BE2C (cell line): ENCODE measurements at regions not wholly inside any gene's neighbourhood (a gene's known extent, or its start where the extent isn't known, plus 50 kb on each side); places are given as distances from the start of the nearest gene placed in this dataset.

Experiments used
- DNase-seq: peaks from one replicate; pipeline ENCODE4 v3.0.0-alpha.2; 2020
- H3K27me3 ChIP-seq: fragments of 250-450 bp; sonication (Bioruptor Pico); 2 replicates; pipeline ENCODE4 v1.5.1; 2020; ENCODE audit warnings: mild to moderate bottlenecking
- H3K36me3 ChIP-seq: fragments of 250-450 bp; sonication (Bioruptor Pico); 2 replicates; pipeline ENCODE4 v1.5.1; 2020; ENCODE audit warnings: mild to moderate bottlenecking
- H3K4me1 ChIP-seq: fragments of 250-450 bp; sonication (Bioruptor Pico); 2 replicates; pipeline ENCODE4 v1.5.1; 2020
- H3K4me3 ChIP-seq: 2 replicates; pipeline ENCODE4 v1.5.1; 2011; ENCODE audit warnings: low read depth, low read length
- H3K9me3 ChIP-seq: fragments of 250-450 bp; sonication (Bioruptor Pico); 2 replicates; pipeline ENCODE4 v1.5.1; 2020
- CTCF ChIP-seq: IDR thresholded peaks from 2 replicates; pipeline ENCODE4 v1.5.1; 2012; ENCODE audit warnings: mild to moderate bottlenecking, low read depth, low read length

GRCh38 chr11:38169286-38169685, 1571.2 kb upstream of the RAG2 start:
- no peak for DNase-seq
- Histone ChIP-seq H3K36me3 (no peaks in the 10 kb centered on the region), H3K4me3 (no peak overlapping the region), H3K4me1 (no peaks in the 10 kb centered on the region), H3K27me3 (no peaks in the 10 kb centered on the region), H3K9me3 (no peaks in the 10 kb centered on the region)
- TF ChIP-seq CTCF = no peak

- no peak for DNase-seq
Observed at GRCh38 chr11:38163526-38163925, 1565.5 kb upstream of the RAG2 start.

GRCh38 chr11:38160433-38160832, 1562.4 kb upstream of the RAG2 start:
- no peak for DNase-seq
- Histone ChIP-seq H3K4me1 (no peaks in the 10 kb centered on the region), H3K4me3 (no peak overlapping the region), H3K27me3 (no peaks in the 10 kb centered on the region), H3K9me3 (no peaks in the 10 kb centered on the region), H3K36me3 (no peaks in the 10 kb centered on the region)
- TF ChIP-seq CTCF = no peak

More at GRCh38 chr11:38163526-38163925, 1565.5 kb upstream of the RAG2 start:
- Histone ChIP-seq H3K4me1 (no peaks in the 10 kb centered on the region), H3K27me3 (no peaks in the 10 kb centered on the region), H3K36me3 (no peaks in the 10 kb centered on the region), H3K9me3 (no peaks in the 10 kb centered on the region), H3K4me3 (no peak overlapping the region)
- no peak for TF ChIP-seq CTCF

- no peak overlapping the region for H3K4me3 ChIP-seq
- H3K9me3 ChIP-seq = no peaks in the 10 kb centered on the region
- H3K4me1 ChIP-seq = no peaks in the 10 kb centered on the region
- DNase-seq = no peak
- H3K27me3 ChIP-seq = no peaks in the 10 kb centered on the region
- no peak for TF ChIP-seq CTCF
- no peaks in the 10 kb centered on the region for H3K36me3 ChIP-seq
Observed at GRCh38 chr11:38159038-38159437, 1561.0 kb upstream of the RAG2 start.

GRCh38 chr11:38156495-38157146, 1558.6 kb upstream of the RAG2 start:
- H3K36me3 ChIP-seq = no peaks in the 10 kb centered on the region
- H3K27me3 ChIP-seq = no peaks in the 10 kb centered on the region
- H3K4me1 ChIP-seq = no peaks in the 10 kb centered on the region
- no peak overlapping the region for H3K4me3 ChIP-seq
- no peaks in the 10 kb centered on the region for H3K9me3 ChIP-seq
- TF ChIP-seq CTCF = no peak
- DNase-seq = no peak

GRCh38 chr11:38155856-38156255, 1557.8 kb upstream of the RAG2 start:
- H3K36me3 ChIP-seq = no peaks in the 10 kb centered on the region
- H3K27me3 ChIP-seq = no peaks in the 10 kb centered on the region
- no peak for DNase-seq
- H3K4me3 ChIP-seq = no peak overlapping the region
- no peak for TF ChIP-seq CTCF
- no peaks in the 10 kb centered on the region for H3K9me3 ChIP-seq
- no peaks in the 10 kb centered on the region for H3K4me1 ChIP-seq
